ENCODE measurements at regions not wholly inside any gene's neighbourhood (a gene's known extent, or its start where the extent isn't known, plus 50 kb on each side); places are given as distances from the start of the nearest gene placed in this dataset.
"Not testable (repeated sequence)": the region's sequence is repeated elsewhere in the genome, so short reads cannot be mapped to it uniquely, and the experiment has no call there.

- DNase-seq = no peak
These were observed 184.5 kb upstream of the CXCL12 start for GRCh38 chr10:44569193-44570091.

GRCh38 chr10:44571701-44572100, 186.8 kb upstream of the CXCL12 start:
- DNase-seq = no peak

GRCh38 chr10:44572146-44572545, 187.2 kb upstream of the CXCL12 start:
- no peak for DNase-seq

- no peak for DNase-seq
These were observed 188.9 kb upstream of the CXCL12 start for GRCh38 chr10:44573821-44574220.

- DNase-seq = no peak
These were observed 189.9 kb upstream of the CXCL12 start for GRCh38 chr10:44574596-44575480.

GRCh38 chr10:44575601-44576380, 190.9 kb upstream of the CXCL12 start:
- DNase-seq = no peak

GRCh38 chr10:44576702-44577191, 191.8 kb upstream of the CXCL12 start:
- no peak for DNase-seq

- no peak for DNase-seq
These were observed 192.6 kb upstream of the CXCL12 start for GRCh38 chr10:44577533-44577932.

- no peak for DNase-seq
These were observed 193.4 kb upstream of the CXCL12 start for GRCh38 chr10:44578271-44578670.

- DNase-seq = not testable (repeated sequence)
These were observed 194.1 kb upstream of the CXCL12 start for GRCh38 chr10:44578963-44579362.

- no peak for DNase-seq
These were observed 197.1 kb upstream of the CXCL12 start for GRCh38 chr10:44581996-44582395.

- no peak for DNase-seq
These were observed 202.8 kb upstream of the CXCL12 start for GRCh38 chr10:44587488-44588318.

GRCh38 chr10:44589181-44589943, 204.5 kb upstream of the CXCL12 start:
- no peak for DNase-seq

GRCh38 chr10:44589944-44590449, 205.1 kb upstream of the CXCL12 start:
- DNase-seq = no peak

GRCh38 chr10:44591911-44592310, 207.0 kb upstream of the CXCL12 start:
- no peak for DNase-seq

GRCh38 chr10:44593952-44594351, 209.1 kb upstream of the CXCL12 start:
- no peak for DNase-seq

- no peak for DNase-seq
These were observed 222.2 kb upstream of the CXCL12 start for GRCh38 chr10:44607116-44607515.

- DNase-seq = no peak
These were observed 234.0 kb upstream of the CXCL12 start for GRCh38 chr10:44618910-44619309.

- DNase-seq = no peak
These were observed 234.6 kb upstream of the CXCL12 start for GRCh38 chr10:44619521-44619920.

GRCh38 chr10:44619975-44620374, 235.1 kb upstream of the CXCL12 start:
- no peak for DNase-seq
